ENCODE measurements at regions not wholly inside any gene's neighbourhood (a gene's known extent, or its start where the extent isn't known, plus 50 kb on each side); places are given as distances from the start of the nearest gene placed in this dataset.
A peak's percentile ranks its signal among the peaks of the same experiment; 100 is the strongest.

DNA sequence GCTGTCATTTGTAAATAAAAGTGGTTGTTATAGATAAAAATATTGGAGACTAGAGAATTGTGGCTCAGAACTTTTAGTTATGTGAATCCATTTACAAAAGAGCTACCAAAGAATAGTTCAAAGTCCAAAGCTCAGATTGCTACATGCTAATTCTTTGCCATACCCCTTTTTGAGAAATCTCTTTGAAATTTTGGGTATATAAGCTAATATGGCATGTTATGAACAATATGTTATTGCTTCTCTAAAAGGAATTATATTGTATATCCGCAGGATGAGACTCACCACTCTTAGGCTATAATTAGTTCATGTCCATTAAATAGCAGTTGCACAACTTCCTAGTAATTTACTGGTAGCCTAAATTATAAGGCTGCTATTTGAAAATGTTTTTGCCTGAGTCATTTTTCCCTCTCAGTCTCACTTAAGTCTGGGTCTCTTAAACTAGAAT lies 178.0 kb downstream of the ZNF281 start:
- DNase-seq, result peak; percentile 50
- in situ Hi-C loops (cut with MboI; ENCODE audit: low pct_unique_long_range_greater_than_20kb, low sequenced_read_pairs), result no loop called here

DNA sequence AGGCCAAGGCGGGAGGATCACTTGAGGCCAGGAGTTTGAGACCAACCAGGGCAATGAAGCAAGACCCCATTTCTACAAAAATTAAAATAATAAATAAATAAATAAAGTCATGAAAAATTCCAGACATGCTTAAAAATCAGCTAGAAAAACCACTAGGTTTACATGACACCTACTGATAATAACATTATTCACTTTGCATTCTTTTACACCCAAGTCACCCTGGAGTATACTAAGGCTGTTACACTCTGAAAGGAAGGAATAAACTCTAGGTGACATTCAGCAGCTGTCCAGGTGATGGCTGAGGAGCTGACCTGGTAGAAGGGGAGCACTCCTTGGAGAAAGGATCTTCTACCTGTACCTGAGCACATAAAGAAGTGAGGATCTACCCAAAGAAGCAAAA lies 179.2 kb downstream of the ZNF281 start:
- in situ Hi-C loops (cut with MboI; ENCODE audit: low pct_unique_long_range_greater_than_20kb, low sequenced_read_pairs), result no loop called here
- DNase-seq, result no peak

DNA sequence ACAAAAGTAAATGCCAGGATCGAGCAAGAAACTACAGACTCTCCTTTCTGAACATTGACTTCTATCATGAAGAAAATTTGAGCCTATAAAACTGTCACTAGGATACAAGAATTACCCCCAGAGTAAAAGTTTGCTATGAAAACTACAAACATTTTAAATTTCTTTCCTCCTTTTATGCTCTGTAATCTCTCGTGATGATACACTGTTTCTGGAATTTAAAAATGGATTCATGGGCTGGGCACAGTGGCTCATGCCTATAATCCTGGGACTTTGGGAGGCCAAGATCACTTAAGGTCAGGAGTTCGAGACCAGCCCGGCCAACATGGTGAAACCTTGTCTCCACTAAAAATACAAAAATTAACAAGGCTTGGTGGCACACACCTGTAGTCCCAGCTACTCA lies 181.3 kb downstream of the ZNF281 start:
- in situ Hi-C loops (cut with MboI; ENCODE audit: low pct_unique_long_range_greater_than_20kb, low sequenced_read_pairs), result no loop called here
- no peak for DNase-seq

DNA sequence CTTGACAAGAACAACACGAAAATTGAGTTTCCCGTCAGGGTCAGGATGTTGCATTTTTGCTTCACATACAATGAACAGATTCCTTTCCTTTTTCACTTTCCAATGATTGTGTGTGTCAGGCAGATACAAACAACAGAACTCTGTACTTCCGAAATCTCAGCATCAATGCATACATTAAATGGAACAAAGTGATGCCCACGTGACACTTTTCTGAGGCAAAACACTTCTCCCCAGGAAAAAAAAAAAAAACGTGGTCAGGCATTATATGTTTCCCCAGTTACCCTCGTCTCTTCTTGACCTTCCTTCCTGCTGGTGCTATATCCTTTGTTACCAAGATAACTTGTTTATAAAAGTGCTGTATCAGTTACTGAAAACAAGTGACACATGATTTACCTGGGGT lies 181.8 kb downstream of the ZNF281 start:
- in situ Hi-C loops (cut with MboI; ENCODE audit: low pct_unique_long_range_greater_than_20kb, low sequenced_read_pairs), result no loop called here
- no peak for DNase-seq

Data from KBM-7 (cell line).